ENCODE measurements at regions not wholly inside any gene's neighbourhood (a gene's known extent, or its start where the extent isn't known, plus 50 kb on each side); places are given as distances from the start of the nearest gene placed in this dataset.

GRCh38 chr6:157727629-157728182 lies 95.3 kb upstream of the SNX9 start:
- TF ChIP-seq GATA1 (IDR thresholded peaks at IDR 0.05; ENCODE audit: low read depth, low read length) (no peak), POLR2A (IDR thresholded peaks at IDR 0.05; ENCODE audit: low read length) (no peak)

Measured in erythroblast (primary cell).